HEK293 (cell line): ENCODE measurements at regions not wholly inside any gene's neighbourhood (a gene's known extent, or its start where the extent isn't known, plus 50 kb on each side); places are given as distances from the start of the nearest gene placed in this dataset.

Source experiments
- AEBP2 ChIP-seq: fragments of 450-650 bp; formaldehyde crosslinking; IDR thresholded peaks from 2 replicates; pipeline ENCODE4 v1.5.1; 2016; ENCODE audit warnings: missing biosample characterization, missing genetic modification characterization, borderline replicate concordance
- HIC1 ChIP-seq: fragments of 450-650 bp; formaldehyde crosslinking; IDR thresholded peaks from 2 replicates; pipeline ENCODE4 v1.5.1; 2016; ENCODE audit warnings: missing biosample characterization, missing genetic modification characterization
- HOXC10 ChIP-seq: sonication (generic); formaldehyde crosslinking; IDR thresholded peaks from 2 replicates; pipeline ENCODE4 v1.8.1; 2023; ENCODE audit warnings: mild to moderate bottlenecking, missing genetic modification reagents
- TSHZ1 ChIP-seq: fragments of 450-650 bp; formaldehyde crosslinking; IDR thresholded peaks from 2 replicates; pipeline ENCODE4 v1.5.1; 2016; ENCODE audit warnings: missing biosample characterization, missing genetic modification characterization, borderline replicate concordance
- ZBTB11 ChIP-seq: fragments of 450-650 bp; formaldehyde crosslinking; conservative IDR thresholded peaks from 2 replicates; pipeline ENCODE4 v1.5.1; 2016; ENCODE audit warnings: low read depth, missing biosample characterization, missing genetic modification characterization
- ZBTB17 ChIP-seq: fragments of 450-650 bp; formaldehyde crosslinking; IDR thresholded peaks from 2 replicates; pipeline ENCODE4 v1.5.1; 2016; ENCODE audit warnings: missing biosample characterization, missing genetic modification characterization
- ZNF223 ChIP-seq: fragments of 450-650 bp; formaldehyde crosslinking; IDR thresholded peaks from 2 replicates; pipeline ENCODE4 v1.5.1; 2016; ENCODE audit warnings: missing biosample characterization, missing genetic modification characterization
- ZNF645 ChIP-seq: fragments of 450-650 bp; formaldehyde crosslinking; IDR thresholded peaks from 2 replicates; pipeline ENCODE4; 2016; ENCODE audit warnings: missing biosample characterization, missing genetic modification characterization
- ZSCAN23 ChIP-seq: fragments of 450-650 bp; formaldehyde crosslinking; IDR thresholded peaks from 2 replicates; pipeline ENCODE4 v1.5.1; 2016; ENCODE audit warnings: missing biosample characterization, missing genetic modification characterization

GRCh38 chr12:130111965-130112496, 50.2 kb upstream of the FZD10 start (continued):
- TF ChIP-seq AEBP2 (tag by site-specific recombination) (no peak), ZSCAN23 (tag by site-specific recombination) (no peak), TSHZ1 (no peak), ZNF223 (no peak), ZBTB17 (tag by site-specific recombination) (no peak), ZNF645 (tag by site-specific recombination) (no peak), ZBTB11 (no peak), HIC1 (tag by site-specific recombination) (no peak), HOXC10 (no peak)
- TF ChIP-seq, all 188 proteins: peak for 0
